GM19328 (cell line): ENCODE measurements at regions not wholly inside any gene's neighbourhood (a gene's known extent, or its start where the extent isn't known, plus 50 kb on each side); places are given as distances from the start of the nearest gene placed in this dataset.
"Not testable (repeated sequence)": the region's sequence is repeated elsewhere in the genome, so short reads cannot be mapped to it uniquely, and the experiment has no call there.

Experiments
- ATAC-seq: cut with Tn5 transposase; IDR thresholded peaks from one replicate; pipeline ENCODE4 v1.9.1; 2021; ENCODE audit warnings: mild to moderate bottlenecking, moderate library complexity; ENCODE audit not compliant: unreplicated experiment

DNA sequence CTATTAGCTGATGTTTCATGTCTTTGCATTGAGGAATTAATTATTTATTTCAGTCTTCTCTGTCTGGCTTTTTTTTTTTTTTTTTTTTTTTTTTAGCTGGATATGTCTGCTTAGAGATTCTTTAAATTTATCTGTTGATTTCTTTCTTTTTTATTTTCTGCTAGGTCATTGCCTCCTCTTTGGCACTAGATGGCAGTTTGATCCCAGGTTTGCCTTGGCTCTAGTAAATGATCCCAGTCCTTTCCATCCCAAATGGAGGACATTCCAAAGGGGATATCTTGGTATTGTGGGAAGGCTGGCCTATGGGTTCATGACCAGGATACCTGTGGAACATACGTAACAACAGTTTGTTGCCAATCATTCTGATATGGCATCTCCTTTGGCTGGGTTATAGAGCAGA, 339.5 kb upstream of the GCFC2 start:
- ATAC-seq, result no peak

DNA sequence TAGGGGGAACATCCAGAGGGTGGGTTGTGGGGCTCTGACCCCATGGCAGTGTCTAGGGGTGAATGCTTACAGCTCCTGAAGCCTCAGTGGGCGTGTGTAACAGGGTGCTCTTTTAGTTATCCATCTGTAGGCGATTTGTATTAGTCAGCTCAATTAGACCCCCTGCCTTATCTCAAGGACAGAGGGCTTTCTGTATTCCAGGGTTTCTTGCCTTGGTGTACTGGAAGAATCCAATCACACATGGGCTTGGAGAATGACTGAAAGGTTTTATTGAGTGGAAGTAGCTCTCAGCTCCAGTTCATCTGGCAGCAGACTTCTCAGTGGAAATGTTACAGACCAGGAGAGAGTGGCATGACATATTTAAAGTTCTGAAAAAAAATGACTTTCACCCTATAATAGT, 334.0 kb upstream of the GCFC2 start:
- ATAC-seq, result no peak

DNA sequence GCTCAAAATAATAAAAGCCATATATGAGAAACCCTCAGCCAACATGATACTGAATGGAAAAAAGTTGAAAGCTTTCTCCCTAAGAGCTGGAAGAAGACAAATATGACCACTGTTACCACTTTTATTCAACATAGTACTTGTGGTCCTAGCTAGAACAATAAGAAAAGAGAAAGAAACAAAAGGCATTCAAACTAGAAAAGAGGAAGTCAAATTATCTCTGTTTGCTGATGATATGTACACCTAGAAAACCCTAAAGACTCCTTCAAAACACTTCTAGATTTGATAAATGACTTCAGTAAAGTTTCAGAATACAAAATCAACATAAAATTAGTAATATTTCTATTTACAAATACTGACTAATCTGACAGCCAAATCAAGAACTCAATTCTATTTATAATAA, 328.8 kb upstream of the GCFC2 start:
- no peak for ATAC-seq

- no peak for ATAC-seq
Measured at GRCh38 chr2:76027761-76028160, 317.0 kb upstream of the GCFC2 start.

DNA sequence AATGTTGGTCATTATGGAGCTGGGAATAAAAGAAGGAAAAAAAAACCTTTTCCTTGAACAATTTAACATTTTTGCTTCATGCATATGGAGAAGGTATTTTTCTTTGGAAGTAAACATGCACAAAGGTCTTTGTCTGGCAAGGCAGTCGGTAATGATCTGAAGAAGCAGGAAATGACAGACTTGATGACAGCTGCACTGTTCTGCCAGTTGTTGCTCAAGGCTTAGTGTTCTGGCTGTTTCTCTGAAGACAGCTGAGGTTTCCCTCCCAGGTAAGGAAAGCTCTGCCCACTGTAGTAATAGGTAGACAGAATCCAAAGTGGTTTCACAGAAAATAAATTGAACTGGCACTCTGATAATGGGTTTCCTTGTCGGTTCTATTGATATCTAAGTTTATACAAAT, 308.4 kb upstream of the GCFC2 start:
- no peak for ATAC-seq

GRCh38 chr2:76009484-76009883, 298.8 kb upstream of the GCFC2 start:
- ATAC-seq, result no peak

DNA sequence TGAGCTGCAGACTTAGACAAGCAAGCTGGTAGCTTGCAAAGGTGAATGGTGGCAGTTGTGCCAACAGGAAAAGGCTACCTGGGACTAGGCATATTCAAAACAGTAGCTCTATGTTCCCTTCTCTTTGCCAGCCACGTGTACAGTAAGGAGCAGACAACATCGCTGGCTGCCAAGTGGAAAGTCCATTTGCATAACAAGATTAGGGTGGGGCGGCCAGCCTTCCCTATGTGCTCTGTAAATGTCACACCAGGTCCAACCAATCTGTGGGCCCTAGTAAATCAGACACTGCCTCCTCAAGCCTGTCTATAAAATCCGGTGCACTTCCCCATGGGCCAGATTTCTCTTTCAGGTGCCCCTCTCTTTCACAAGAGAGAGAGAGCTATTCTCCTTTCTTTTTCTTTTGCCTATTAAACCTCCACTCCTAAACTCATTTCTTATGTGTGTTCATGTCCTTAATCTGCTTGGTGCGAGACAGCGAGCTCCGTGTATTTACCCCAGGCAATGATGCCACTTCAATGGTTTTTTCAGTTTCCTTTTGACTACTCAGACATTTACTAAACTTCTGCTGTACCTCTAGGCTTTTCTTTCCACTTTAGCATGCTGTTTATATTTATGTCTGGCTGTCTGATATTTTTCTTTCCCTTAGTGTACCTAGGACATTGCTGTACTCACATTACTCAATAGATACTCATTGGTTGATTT, 297.4 kb upstream of the GCFC2 start:
- no peak for ATAC-seq

DNA sequence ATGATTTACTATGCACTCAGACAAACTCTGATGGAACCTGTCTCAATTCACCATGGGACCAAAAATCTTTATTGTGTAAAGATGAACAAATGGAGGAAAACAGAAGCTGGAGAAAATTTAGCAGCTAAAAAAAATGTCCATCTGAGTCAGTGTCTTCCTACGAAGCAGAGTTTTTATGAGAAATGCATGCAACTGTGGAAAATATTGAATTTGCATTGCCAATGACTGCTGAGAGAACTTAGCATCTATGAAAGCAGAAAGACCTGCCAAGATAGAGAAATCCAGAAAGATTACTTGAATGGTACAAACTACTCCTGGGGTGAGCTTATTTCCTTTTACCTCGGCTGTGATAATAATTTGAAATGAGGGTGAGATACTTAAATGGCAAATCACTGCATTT, 289.7 kb upstream of the GCFC2 start:
- ATAC-seq, result no peak

- ATAC-seq, result no peak
Measured at GRCh38 chr2:75998451-75998850, 287.7 kb upstream of the GCFC2 start.

GRCh38 chr2:75994759-75995158, 284.0 kb upstream of the GCFC2 start:
- ATAC-seq, result no peak

DNA sequence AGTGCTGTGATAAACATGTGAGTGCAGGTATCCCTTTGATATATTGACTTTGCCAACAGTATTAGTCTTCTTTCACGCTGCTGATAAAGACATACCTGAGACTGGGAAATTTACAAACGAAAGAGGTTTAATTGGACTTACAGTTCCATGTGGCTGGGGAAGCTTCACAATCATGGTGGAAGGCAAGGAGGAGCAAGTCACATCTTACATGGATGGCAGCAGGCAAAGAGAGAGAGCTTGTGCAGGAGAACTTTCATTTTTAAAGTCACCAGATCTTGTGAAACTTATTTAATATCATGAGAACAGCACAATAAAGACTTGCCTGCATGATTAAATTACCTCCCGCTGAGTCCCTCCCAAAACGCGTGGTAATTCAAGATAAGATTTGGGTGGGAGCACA, 277.9 kb upstream of the GCFC2 start:
- not testable (repeated sequence) for ATAC-seq

GRCh38 chr2:75986617-75987016, 275.9 kb upstream of the GCFC2 start:
- ATAC-seq, result no peak

GRCh38 chr2:75982719-75983118, 272.0 kb upstream of the GCFC2 start:
- ATAC-seq, result no peak

GRCh38 chr2:75964646-75965045, 253.9 kb upstream of the GCFC2 start:
- no peak for ATAC-seq

GRCh38 chr2:75960472-75961009, 249.8 kb upstream of the GCFC2 start:
- no peak for ATAC-seq

DNA sequence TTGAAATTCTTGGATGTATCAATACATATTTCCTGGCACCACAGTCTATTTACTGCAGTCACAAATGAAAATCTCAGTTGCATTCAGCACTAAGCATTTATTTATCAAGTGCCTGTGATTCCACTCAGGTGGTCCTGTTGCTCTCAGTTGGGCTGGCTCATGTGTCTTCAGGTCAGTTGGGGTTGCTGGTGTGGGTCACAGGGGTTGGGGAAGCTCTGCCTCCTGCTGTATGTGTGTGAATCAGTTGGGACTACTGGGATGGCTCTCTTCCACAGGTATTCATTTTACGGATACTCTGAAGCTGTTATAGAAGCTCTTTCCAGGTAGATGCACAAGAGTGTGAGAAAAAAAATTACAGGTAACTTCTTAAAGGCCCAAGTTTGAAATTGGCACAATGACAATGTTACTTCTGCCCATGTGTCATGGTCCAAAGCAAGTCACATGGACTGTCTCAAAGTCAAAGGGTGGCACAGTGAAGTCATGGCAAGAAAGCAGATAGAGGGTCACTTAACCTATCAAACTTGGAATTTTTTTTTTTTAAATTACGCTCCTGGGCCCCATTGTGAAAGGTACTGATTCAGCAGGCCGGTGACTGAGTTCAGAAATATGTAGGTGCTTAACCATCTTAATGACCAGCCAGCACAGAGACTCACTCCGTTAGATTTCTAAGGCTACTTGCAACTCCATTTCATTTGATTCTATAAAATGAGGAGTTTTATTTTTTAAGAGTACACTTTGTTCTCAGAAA, 249.2 kb upstream of the GCFC2 start:
- no peak for ATAC-seq

GRCh38 chr2:75954761-75955160, 244.0 kb upstream of the GCFC2 start:
- no peak for ATAC-seq

DNA sequence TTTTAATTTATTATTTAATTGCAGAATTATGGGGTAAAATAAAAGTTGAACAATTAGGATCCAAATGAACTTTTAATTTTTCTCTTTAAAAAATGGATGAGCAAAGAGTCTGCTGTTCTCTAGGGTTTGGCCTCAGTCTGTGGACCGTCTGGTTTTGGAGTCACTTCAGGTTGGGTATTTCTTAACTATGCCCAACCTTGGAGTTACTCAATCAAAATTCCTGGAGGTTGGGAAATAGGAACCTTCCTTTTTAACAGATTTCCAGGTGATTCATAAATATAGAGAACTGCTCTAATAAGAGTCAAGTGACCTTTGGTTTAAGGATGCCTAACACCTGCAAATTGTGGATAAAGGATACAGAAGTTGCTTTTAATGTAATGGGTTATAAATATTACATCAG, 241.5 kb upstream of the GCFC2 start:
- ATAC-seq, result no peak

- ATAC-seq, result no peak
Measured at GRCh38 chr2:75949385-75950030, 238.8 kb upstream of the GCFC2 start.

GRCh38 chr2:75936311-75936710, 225.6 kb upstream of the GCFC2 start:
- no peak for ATAC-seq

DNA sequence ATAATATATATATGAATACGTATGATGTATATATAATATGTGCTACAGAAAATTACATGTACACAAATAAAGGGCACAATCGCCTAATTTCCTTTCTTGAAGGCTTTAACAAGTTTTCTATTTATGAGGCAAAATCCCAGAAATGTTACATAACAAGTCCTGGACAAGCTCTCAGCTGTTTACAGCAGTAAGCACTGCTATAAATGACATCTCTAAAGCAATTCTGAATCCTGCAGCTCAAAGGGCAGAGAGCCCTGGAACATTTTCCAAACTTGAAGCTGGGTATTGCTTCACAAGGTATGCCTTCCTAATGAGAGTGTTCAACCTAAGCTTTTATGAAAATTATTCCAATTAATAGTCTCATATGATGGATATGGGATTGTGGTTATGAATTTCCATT, 222.3 kb upstream of the GCFC2 start:
- no peak for ATAC-seq

DNA sequence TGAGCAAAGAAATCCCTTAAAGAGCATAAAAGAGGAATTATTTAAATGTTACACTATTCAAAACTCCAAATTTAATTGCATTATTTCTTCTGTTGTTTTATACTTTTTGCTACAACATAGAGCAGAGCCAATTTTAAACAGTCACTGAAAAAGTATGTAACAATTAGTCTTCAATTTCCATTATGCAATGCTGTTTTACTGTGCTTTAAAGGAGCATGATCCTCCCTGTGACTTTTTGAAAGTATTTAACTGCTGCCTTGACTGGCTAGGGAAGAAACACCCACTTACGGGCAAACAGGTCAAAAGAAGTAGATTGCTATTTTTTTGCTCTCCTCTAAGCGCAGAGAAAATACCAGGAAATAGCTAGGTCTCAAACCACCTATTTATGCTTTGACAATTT, 217.4 kb upstream of the GCFC2 start:
- ATAC-seq, result no peak
